K562 (cell line): ENCODE measurements at regions not wholly inside any gene's neighbourhood (a gene's known extent, or its start where the extent isn't known, plus 50 kb on each side); places are given as distances from the start of the nearest gene placed in this dataset.

Experiments
- BCOR ChIP-seq: fragments of 450-650 bp; IDR thresholded peaks from 2 replicates; pipeline ENCODE4 v1.6.1; 2016
- HIVEP1 ChIP-seq: fragments of 250-450 bp; sonication (Bioruptor Pico); IDR thresholded peaks from 2 replicates; pipeline ENCODE4 v1.4.0; 2020; ENCODE audit warnings: mild to moderate bottlenecking
- IFI16 ChIP-seq: fragments of 250-450 bp; sonication (Bioruptor Pico); IDR thresholded peaks from 2 replicates; pipeline ENCODE4 v2.1.2; 2022; ENCODE audit warnings: mild to moderate bottlenecking, inconsistent platforms
- TF ChIP-seq, protein P1 (sequence below), 2 experiments: fragments of 150-350 bp in 1 of 2; IDR thresholded peaks; 2 replicates each; pipeline ENCODE4 v1.6.1; 2012 to 2016; ENCODE audit warnings: low read depth in 2 of 2, low read length in 2 of 2, mild to moderate bottlenecking in 1 of 2, moderate library complexity in 1 of 2
- TF ChIP-seq, protein P2 (sequence below): fragments of 450-650 bp; formaldehyde crosslinking; conservative IDR thresholded peaks from 2 replicates; pipeline ENCODE4 v1.4.0; 2022; ENCODE audit warnings: mild to moderate bottlenecking, missing genetic modification characterization
- TF ChIP-seq, protein P3 (sequence below): fragments of 450-650 bp; formaldehyde crosslinking; IDR thresholded peaks from 2 replicates; pipeline ENCODE4 v1.4.0; 2020; ENCODE audit warnings: mild to moderate bottlenecking
- TF ChIP-seq, protein P4 (sequence below): fragments of 250-450 bp; sonication (Bioruptor Pico); IDR thresholded peaks from 2 replicates; pipeline ENCODE4 v1.8.0; 2021; ENCODE audit warnings: moderate library complexity, mild to moderate bottlenecking, inconsistent platforms

DNA sequence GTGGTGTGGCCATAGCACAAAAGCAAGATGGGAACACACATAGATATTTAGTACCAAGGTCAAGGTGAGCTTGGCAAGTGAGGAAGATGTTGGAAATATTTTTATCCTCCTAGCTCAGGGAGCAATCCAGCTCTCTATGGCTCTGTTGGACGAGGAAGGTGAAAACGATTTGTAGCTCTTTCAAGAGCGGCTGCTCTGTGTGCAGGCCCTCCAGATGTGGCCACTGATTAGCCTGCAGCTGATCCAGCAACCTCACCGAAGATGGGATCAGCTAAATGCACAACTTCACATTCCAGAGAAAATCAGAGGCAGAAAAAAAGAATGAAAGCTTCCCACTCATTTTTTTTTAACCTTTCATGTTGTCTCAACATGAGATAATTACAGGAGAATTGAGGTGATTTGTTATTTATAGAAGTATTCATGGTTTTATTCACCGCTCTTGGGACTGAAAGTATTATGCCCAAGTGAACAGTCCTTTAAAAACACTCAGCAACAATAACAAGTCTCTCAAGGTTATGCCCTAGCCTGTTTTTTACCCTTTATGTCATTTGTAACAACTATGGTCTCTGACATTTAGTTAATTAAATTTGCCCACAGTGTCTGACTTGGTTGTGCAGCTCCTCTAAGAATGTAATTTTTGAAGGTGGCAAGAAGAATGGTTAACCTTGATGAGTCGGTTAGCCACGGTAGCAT, 213.6 kb upstream of the ADARB2 start (continued):
- TF ChIP-seq, protein P1, sequence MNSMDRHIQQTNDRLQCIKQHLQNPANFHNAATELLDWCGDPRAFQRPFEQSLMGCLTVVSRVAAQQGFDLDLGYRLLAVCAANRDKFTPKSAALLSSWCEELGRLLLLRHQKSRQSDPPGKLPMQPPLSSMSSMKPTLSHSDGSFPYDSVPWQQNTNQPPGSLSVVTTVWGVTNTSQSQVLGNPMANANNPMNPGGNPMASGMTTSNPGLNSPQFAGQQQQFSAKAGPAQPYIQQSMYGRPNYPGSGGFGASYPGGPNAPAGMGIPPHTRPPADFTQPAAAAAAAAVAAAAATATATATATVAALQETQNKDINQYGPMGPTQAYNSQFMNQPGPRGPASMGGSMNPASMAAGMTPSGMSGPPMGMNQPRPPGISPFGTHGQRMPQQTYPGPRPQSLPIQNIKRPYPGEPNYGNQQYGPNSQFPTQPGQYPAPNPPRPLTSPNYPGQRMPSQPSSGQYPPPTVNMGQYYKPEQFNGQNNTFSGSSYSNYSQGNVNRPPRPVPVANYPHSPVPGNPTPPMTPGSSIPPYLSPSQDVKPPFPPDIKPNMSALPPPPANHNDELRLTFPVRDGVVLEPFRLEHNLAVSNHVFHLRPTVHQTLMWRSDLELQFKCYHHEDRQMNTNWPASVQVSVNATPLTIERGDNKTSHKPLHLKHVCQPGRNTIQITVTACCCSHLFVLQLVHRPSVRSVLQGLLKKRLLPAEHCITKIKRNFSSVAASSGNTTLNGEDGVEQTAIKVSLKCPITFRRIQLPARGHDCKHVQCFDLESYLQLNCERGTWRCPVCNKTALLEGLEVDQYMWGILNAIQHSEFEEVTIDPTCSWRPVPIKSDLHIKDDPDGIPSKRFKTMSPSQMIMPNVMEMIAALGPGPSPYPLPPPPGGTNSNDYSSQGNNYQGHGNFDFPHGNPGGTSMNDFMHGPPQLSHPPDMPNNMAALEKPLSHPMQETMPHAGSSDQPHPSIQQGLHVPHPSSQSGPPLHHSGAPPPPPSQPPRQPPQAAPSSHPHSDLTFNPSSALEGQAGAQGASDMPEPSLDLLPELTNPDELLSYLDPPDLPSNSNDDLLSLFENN (IDR thresholded peaks at IDR 0.05; ENCODE audit: low read depth in 2 of 2, low read length in 2 of 2): no peak
- no peak for TF ChIP-seq HIVEP1 (CRISPR knock-in tag)
- TF ChIP-seq, protein P2, sequence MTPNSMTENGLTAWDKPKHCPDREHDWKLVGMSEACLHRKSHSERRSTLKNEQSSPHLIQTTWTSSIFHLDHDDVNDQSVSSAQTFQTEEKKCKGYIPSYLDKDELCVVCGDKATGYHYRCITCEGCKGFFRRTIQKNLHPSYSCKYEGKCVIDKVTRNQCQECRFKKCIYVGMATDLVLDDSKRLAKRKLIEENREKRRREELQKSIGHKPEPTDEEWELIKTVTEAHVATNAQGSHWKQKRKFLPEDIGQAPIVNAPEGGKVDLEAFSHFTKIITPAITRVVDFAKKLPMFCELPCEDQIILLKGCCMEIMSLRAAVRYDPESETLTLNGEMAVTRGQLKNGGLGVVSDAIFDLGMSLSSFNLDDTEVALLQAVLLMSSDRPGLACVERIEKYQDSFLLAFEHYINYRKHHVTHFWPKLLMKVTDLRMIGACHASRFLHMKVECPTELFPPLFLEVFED (CRISPR knock-in tag): no peak
- no peak for TF ChIP-seq BCOR
- no peak for TF ChIP-seq IFI16
- TF ChIP-seq, protein P3, sequence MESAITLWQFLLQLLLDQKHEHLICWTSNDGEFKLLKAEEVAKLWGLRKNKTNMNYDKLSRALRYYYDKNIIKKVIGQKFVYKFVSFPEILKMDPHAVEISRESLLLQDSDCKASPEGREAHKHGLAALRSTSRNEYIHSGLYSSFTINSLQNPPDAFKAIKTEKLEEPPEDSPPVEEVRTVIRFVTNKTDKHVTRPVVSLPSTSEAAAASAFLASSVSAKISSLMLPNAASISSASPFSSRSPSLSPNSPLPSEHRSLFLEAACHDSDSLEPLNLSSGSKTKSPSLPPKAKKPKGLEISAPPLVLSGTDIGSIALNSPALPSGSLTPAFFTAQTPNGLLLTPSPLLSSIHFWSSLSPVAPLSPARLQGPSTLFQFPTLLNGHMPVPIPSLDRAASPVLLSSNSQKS (CRISPR knock-in tag): no peak
- TF ChIP-seq, protein P4, sequence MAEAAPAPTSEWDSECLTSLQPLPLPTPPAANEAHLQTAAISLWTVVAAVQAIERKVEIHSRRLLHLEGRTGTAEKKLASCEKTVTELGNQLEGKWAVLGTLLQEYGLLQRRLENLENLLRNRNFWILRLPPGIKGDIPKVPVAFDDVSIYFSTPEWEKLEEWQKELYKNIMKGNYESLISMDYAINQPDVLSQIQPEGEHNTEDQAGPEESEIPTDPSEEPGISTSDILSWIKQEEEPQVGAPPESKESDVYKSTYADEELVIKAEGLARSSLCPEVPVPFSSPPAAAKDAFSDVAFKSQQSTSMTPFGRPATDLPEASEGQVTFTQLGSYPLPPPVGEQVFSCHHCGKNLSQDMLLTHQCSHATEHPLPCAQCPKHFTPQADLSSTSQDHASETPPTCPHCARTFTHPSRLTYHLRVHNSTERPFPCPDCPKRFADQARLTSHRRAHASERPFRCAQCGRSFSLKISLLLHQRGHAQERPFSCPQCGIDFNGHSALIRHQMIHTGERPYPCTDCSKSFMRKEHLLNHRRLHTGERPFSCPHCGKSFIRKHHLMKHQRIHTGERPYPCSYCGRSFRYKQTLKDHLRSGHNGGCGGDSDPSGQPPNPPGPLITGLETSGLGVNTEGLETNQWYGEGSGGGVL: no peak
